SKM-1 (cell line): ENCODE measurements at regions not wholly inside any gene's neighbourhood (a gene's known extent, or its start where the extent isn't known, plus 50 kb on each side); places are given as distances from the start of the nearest gene placed in this dataset.
"Not testable (repeated sequence)": the region's sequence is repeated elsewhere in the genome, so short reads cannot be mapped to it uniquely, and the experiment has no call there.

Experiments
- DNase-seq: peaks from one replicate; lab custom pipeline; 2025; ENCODE audit not compliant: unreplicated experiment; lab: John Stamatoyannopoulos, UW

DNA sequence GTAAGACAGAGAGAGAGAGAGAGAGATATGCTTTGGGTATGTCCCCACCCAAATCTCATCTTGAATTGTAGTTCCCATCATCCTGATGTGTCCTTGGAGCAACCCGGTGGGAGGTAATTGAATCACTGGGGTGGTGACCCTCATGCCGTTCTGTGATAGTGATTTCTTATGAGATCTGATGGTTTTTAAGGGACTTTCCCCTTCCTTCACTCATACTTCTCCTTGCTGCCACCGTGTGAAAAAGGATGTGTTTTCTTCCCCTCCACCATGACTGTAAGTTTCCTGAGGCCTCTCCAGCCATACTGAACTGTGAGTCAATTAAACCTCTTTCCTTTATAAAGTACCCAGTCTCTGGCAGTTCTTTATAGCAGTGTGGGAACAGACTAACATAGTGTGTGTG lies 60.3 kb downstream of the EOMES start:
- DNase-seq: no peak

DNA sequence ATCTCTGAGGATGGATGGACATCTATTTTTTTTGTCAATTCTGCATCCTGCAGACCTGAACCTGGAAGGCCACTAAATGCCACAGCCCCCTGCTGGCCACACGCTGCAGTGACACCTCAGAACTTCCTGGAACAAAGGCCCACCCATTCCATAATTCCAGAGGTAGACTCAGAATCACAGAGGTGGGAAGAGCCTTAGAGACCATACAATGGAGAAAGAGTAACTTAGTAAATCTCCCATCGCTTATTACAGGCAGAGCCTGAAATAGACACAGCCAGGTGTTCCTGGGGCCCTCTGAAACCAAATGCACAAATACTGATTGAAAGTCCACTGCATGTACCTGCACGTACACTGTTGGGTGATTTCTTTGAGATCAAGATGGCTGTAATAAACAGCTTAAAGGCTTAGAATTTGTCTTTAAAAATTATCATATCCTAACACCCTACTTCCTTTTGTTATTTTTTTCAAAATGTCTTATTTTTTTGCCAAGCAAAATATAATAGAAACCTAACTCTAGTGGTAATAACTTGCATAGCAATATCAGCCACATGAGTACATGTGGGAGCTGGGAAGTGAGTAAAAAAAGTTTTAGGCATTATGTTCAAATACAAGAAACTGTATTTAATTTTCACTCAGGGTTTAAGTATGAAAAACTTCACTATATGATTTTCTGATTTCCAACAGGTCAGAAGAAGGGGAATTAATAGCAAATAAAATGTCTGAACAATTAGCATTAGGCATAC lies 62.7 kb downstream of the EOMES start:
- DNase-seq: peak; percentile 10

DNA sequence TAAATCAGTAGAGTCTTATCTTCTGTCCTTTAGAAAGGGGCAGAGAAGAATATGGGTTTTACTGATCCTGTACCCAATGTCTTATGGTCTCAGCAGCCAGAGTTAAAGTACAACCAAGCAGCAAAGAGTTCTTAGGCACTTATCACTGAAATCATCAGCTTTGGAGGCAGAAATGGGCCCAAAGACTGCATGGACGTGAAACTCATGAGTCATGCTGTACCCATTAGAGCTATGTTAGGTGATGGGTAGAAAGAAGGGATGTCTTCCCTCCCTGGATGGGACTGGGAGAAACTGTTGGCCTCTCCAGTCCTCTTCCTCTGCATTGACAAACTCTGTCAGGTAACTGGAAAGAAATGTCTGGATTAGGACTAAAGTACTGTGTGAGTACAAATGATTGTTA lies 63.4 kb downstream of the EOMES start:
- DNase-seq: no peak

DNA sequence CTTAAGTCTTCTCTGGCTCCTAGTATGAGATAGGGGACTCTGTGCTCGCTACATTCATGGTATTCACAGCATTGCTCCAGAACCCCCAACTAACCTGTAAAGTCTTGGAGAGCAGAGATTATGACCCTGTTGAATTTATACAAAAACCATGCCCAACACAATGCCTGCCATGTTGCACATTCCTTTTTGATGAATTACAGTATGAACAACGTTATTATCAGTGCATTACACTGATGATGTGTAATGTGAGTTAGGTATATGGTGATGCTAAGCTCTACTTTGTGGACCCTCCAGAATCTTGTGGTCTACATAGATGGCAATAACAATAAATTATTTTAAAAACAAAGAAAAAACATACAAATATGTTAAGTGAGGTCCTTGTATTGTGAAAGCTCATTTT lies 64.3 kb downstream of the EOMES start:
- DNase-seq: no peak

DNA sequence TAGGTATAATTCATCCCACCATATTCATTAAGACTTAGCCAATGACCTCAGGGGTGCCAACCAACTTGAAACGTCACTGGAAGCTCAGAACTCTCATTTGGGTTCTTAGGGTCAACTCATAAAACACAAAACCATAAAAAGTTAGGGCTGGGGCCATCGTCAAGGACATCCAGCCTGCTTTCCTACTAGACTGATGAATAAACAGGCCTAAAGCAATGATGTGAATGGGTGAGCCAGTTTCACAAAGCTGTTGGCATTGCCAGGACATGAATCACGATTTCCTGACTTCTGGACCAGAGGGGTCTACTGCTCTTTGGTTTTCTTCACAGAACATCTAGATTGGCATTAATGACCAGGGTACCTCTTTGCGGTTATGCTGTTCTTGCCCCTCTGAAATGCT lies 64.7 kb downstream of the EOMES start:
- no peak for DNase-seq

DNA sequence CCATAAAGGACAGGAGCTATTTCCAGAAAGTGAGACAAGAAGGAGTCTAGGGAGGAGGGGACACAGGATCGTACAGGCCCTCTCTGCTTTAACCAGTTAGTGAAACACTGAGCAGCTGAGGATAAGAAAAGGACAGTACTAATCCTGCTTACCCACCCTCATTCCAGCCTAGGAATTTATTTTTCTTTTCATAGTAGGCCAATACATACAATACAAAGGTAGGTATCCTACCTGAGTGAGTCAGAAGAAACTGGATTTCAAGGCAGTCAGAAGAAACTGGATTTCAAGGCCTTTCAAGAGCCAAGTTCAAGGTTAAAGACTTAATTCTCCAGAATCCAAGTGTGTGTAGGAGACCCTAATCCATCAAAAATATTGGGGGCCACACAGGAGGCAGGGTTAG lies 65.3 kb downstream of the EOMES start:
- no peak for DNase-seq

DNA sequence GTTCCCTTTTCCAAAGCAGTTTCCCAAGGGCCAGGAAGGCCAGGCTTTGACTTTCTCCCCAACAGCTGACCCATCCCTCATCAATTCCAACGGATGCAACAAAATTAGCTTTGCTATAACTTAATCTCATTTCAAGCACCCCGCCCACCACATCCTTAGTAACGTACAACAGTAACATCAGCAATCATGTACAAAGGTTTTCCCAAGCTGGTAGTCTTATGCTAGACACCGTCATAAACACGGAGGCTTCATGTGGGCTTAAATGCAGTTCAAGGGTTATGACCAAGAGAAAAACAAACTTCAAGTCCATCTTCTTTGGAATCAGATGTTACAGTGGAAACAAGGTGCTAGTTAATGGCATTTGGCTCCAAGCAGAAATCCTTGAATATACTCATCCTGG lies 66.6 kb downstream of the EOMES start:
- DNase-seq: no peak

DNA sequence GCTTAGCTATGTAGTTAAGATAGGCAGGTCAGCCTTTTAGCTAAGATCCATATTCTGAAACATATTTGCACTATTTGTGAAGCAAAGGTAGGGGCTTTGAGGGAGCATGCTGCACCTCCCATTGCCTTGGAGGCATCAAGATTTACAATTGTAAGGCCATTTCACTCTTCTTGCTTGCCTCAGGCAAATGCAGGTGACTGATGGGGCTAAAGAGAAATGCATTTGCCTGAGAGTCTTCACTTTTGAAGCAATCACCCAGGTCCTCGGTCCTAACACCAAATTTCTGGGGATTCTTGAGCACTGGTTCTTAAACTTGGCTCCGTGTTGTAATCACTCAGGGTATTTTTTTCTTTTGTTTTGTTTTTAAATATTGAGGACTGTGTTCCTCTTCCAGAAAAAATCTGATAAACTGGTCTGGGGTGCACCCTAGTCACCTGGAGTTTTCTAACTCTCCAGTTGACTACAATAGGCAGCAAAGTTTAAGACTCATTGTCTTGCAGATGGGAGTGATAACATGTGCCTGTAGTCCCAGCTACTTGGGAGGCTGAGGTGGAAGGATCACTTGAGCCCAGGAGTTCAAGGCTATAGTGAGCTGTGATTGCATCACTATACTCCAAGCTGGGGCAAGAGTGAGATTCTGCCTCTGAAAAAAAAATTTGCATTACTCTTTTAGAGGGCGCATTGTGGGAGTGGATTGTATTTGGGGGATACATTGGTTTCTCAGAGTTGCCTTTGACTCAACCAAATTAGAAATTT lies 68.1 kb downstream of the EOMES start:
- DNase-seq: no peak

DNA sequence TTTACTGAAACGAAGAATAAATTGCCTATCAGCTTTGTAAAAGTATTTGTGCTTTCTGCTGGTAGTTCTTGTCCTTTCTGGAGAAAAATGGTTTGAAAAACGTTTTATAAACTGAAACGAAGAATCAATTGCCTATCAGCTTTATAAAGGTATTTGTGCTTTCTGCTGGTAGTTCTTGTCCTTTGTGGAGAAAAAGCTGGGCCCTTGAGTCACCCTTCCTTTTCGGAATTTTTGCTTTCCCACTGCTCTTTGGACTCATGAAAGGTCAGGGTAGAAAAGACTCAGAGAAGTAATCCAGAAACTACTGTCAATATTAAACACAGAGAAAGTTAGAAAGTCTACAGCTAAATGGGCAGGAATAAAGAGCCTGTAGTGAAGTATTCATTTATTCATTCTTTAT lies 72.8 kb downstream of the EOMES start:
- no peak for DNase-seq

DNA sequence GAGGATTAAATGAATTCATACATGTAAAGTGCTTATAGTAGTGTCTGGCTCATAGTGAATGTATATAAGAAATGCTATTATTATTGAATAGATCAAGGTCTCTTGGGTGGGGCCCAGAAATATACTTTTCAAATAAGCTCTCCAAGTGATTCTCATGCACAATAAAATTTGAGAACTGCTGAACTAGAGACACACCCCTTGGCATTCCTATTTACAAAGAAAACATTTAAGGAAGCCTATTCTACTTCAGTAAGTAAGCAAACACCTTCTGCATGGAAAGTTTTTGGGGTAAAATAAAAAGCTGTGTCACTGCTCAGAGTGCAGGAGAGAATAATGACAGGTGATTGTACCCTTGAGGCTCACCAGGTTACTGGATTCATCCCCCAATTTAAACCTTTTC lies 75.2 kb downstream of the EOMES start:
- DNase-seq: no peak

DNA sequence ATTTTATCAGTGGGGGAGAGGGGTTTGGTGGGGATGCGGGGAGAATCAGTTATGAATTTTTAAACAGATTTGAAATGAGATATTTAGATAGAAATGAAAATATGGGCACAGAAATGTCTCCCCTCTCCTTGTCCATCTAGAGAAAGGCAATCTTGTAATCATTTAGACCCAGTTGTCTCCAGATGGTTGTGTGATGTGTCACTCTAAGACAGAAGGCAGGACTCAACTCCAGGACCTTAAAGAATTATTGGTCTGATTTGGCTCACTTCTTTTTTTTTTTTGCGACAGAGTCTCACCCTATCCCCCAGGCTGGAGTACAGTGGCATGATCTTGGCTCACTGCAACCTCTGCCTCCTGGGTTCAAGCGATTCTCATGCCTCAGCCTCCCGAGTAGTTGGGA lies 77.2 kb downstream of the EOMES start:
- no peak for DNase-seq

DNA sequence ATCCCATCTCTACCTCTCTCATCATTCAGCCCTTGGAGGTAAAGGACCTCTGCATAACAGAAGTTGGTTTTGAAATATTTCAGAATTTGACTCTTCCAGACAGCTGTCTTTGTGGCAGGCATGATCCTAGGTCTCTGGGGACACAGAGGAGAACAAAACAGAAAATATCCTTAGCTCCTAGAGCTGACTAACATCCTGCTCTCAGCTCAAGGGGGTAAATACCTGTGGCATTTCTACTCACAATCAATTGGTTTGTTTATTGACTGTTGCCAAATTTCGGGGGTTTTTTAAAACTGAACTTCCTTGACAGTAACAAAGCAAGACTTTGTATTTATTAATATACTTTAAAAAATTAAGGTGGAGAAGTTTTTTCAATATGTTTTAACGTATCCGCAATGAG lies 78.8 kb downstream of the EOMES start:
- no peak for DNase-seq

DNA sequence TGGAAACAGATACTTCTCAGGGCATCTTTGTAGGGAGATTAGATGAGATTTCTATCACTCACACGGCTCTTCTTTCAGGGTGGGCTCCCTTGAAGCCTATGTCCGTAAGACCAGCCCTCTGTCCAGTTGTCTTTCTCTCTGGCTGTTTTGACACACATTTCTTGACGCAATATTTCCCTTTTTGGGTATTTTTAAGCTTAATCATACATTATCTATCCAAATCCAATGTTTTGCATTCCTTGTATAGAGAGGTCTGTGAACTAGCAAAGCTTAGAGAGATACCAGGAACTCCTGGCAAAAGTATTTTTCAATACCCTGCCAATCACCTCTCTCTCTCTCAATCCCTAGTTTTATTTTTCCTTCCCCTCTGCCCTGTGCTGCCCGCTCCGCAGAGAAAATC lies 79.3 kb downstream of the EOMES start:
- DNase-seq: no peak

DNA sequence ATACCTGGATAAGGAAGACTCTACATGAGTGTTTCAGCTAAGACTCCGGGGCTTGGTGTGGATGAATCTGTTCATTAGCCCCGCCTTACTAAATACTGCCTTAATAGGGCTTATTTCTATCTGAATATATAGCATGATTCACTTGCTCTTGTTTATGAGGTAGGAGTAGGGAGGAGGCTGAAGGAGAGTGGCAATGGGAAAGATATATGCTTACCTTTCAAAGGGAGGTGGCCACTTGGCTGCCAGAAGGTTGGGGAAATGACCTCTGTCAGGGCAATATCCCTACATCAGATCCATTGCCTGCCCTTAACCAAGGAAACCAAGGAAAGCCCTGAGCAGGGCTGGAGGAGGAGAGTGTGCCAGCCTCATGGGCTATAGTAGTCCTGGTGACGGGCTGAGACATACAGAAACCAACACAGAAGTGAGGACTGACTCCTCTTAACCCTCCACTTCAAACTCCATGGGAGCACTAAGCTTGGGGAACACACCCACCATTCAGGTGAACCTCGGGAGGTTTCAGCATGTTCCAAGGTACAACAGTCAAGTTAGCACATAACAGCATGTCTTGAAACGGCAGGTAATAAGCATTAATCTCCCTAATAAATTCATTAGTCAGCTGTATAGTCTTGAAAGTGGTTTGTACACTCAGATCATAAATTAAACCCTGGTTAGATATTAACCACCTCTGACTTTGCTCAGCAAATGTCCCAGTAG lies 80.1 kb downstream of the EOMES start:
- DNase-seq: no peak

DNA sequence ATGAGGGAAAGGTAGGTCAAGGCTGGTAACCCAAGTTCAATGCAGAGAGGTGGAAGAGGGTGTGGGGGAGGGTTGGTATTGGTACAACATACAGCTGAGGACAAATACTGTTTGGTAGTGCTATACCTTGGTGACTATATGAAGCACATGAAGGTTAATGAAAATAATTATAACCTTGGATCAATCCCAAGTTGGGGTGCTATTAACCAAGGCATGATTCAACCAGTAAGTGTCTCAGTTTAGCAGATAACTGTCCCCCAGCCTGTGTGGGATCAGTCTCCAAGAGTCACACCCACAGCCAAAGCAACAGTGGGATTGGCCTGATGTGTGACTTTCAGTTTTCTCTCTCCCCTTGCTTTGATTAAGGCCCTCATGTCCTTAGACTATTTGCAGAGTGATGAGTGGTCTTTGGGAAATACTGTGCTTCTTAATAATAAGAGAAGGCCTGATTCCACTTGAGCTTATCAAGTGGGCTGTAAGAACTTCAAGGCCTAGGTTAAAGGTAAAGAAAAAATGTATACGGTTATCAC lies 80.8 kb downstream of the EOMES start:
- no peak for DNase-seq

DNA sequence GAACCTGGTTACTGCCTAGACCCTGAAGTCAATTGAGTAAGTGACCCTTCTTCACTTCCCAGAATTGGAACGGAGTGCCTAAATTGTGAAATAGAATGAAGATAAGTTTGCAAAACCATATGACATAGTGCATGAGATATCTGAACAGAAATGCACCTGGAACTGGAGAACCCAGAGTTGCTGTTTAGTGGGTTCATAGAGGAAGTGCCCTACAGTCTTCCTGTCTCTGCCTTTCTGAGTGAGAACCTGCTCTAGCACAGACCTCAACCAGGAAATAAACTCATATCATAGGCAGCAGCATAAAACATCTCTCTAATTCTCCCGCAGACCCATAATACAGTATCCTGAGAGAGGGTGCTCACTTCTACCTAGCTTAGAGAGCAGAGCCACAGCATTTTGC lies 82.9 kb downstream of the EOMES start:
- DNase-seq: peak; percentile 56

DNA sequence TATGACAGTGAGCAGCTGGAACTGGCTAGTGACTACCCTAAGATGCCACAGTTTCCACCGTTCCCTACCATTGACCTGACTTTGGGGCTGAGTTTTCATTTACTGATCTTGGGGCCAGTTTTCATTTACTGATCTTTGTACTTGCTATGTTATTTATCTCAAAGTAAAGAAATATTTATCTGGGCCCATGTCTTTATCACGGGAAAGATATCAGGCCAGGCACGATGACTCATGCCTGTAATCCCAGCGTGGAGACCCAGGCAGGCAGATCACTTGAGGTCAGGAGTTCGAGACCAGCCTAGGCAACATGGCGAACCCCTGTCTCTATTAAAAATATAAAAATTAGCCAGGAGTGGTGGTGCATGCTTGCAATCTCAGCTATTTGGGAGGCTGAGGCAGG lies 83.5 kb downstream of the EOMES start:
- DNase-seq: no peak

DNA sequence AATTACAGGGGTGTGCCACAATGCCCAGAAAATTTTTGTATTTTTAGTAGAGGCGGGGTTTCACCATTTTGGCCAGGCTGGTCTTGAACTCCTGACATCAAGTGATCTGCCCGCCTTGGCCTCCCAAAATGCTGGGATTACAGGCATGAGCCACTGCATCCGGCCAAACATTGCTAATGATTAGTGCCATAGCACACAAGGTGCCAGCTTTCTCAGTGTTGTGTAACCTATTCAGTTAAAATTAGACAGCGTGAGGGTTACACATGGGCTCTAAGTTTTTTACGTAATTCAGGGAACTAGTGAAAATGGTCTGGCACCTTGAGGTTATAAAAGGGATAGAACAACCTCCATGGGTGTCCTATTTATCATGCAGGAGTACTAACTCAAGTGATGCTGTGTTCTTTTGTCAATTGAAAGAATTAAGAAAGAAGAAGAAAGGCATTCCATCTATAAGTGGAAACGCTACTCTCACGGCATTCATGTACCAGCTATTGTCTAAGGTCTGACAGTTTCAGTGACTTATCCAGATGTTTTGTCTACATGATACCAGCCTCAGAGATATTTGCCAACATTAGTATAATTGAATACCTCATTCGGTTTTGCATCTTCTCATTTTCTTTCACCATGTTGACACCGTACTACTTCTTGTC lies 84.7 kb downstream of the EOMES start:
- DNase-seq: peak; percentile 50

DNA sequence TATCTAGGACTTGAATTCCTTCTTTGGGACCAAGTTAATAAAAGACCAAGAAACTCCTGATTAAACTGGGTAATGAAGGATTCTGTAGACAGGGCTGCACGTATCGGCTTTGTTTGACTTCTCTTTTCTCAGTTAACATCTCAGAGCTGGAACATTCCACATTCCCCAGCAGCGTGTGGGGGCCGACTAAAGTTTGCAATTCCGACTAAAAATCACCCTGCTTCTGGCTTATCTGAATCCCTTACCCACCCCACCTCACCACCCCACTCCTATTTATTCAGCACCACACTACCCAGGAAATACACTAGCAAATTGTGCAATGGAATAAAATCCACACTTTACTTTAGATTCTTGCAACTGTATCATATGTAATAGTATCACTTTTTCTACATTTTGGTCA lies 87.1 kb downstream of the EOMES start:
- not testable (repeated sequence) for DNase-seq

DNA sequence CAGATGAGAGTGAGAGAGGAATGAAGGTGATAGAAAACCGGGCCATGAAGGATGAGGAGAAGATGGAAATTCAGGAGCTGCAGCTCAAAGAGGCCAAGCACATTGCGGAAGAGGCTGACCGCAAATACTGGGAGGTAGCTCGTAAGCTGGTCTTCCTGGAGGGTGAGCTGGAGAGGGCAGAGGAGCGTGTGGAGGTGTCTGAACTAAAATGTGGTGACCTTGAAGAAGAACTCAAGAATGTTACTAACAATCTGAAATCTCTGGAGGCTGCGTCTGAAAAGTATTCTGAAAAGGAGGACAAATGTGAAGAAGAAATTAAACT lies 88.9 kb downstream of the EOMES start:
- DNase-seq: peak; percentile 55

DNA sequence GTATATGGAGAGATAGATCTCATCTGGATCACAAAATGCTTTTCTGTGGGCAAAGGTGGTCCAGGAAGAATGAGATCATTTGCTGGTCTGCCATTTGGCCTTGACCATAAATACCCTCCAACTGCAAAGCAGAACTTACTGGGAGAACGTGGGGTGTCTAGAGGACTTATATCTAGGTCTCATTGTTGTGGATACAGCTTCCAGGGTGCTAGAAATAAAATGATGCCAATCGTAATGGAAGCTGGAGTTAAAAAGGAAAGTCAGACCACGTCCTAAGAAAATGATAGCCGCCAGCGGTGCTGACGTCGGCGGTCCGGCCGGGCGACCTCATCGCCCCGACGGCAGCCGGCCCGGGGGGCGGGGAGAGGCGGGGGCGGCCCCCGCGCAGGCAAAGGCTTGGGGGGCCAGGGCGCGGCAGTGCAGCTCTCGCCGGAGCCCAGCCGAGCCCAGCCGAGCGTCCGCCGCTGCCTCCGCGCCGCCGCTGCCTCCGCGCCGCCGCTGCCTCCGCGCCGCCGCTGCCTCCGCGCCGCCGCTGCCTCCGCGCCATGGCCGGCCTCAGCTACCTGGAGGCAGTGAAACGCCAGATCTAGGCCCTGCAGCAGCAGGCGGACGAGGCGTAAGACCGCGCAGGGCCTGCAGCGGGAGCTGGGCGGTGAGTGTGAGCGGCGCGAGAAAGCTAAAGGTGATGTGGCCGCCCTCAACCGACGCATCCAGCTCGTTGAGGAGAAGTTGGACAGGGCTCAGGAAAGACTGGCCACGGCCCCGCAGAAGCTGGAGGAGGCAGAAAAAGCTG lies 89.5 kb downstream of the EOMES start:
- DNase-seq: no peak
